Stimulated activated effector memory CD8-positive, alpha-beta T cell treated with anti-CD3 and anti-CD28 coated beads, Interleukin-12 subunit alpha, Interleukin-12 subunit beta, amount 100 ng/mL, for 72 hours (primary cell): ENCODE measurements at regions not wholly inside any gene's neighbourhood (a gene's known extent, or its start where the extent isn't known, plus 50 kb on each side); places are given as distances from the start of the nearest gene placed in this dataset.
"Not testable (repeated sequence)": the region's sequence is repeated elsewhere in the genome, so short reads cannot be mapped to it uniquely, and the experiment has no call there.

ENCODE experiments used
- ATAC-seq: fragments of 150-1000 bp; cut with Tn5 transposase; 2 replicates; pipeline ENCODE4 v1.10.0; 2021
- DNase-seq, 2 donors: peaks; one replicate each; pipeline ENCODE4 v3.0.0; 2021 to 2022; ENCODE audit warnings: low spot score in 2 of 2
- H3K27ac Mint-ChIP-seq: one replicate; pipeline ENCODE4 v1.8.0; 2022; ENCODE audit warnings: mild to moderate bottlenecking, mixed read lengths
- H3K36me3 Mint-ChIP-seq: one replicate; pipeline ENCODE4 v1.8.0; 2022; ENCODE audit warnings: mild to moderate bottlenecking, mixed read lengths
- H3K4me1 Mint-ChIP-seq: one replicate; pipeline ENCODE4 v1.8.0; 2022; ENCODE audit warnings: mixed read lengths
- H3K4me3 Mint-ChIP-seq: one replicate; pipeline ENCODE4 v1.8.0; 2022; ENCODE audit warnings: mild to moderate bottlenecking, mixed read lengths
- H3K9me3 Mint-ChIP-seq: one replicate; pipeline ENCODE4 v1.8.0; 2022; ENCODE audit warnings: mixed read lengths

DNA sequence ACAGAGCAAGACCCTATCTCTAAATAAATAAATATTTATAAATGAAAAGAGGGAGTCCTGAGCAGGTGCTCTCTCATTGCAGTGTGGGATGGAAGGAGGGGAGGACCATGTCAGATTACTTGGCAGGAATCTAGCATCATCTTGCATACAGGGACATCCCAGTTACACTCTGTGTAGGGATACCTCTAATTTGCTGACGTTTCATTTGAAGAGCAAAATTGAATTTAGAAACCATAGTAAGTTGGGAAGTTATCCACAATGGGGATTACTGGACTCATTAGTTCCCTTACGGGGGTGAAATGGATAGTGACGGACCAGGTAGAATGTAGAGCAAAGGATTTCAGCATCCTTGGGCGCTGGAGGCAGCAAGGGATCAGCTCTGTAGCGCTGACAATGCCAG, 52.1 kb downstream of the ARHGEF18 start:
- Mint-ChIP-seq H3K9me3 (no peaks in the 10 kb centered on the region), H3K27ac (no peak overlapping the region), H3K4me3 (no peak overlapping the region), H3K36me3 (peaks cover 54% of the 10 kb centered on the region), H3K4me1 (peaks cover 30% of the 10 kb centered on the region)
- no peak for DNase-seq
- no peak for ATAC-seq

DNA sequence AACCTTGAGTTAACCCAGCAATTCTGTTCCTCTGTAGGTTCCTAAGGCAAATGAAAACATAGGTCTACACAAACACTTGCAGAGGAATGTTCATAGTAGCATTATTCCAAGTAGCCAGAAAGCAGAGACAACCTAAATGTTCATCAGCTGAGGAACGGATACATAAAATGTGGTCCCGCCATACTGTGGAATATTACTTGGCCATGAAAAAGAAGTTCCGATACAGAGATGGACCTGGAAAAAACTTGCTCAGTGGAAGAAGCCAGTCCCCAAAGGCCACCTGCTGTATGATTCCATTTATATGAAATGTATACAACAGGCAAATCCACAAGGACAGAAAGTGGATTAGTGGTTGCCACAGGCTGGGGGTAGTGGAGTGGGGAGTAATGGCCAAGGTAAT, 53.0 kb downstream of the ARHGEF18 start:
- Mint-ChIP-seq H3K27ac (no peak overlapping the region), H3K36me3 (peaks cover 55% of the 10 kb centered on the region), H3K4me3 (no peak overlapping the region), H3K9me3 (no peaks in the 10 kb centered on the region), H3K4me1 (peaks cover 23% of the 10 kb centered on the region)
- ATAC-seq (no peak), DNase-seq (no peak)

- Mint-ChIP-seq H3K36me3 (peaks cover 50% of the 10 kb centered on the region), H3K4me1 (peaks cover 18% of the 10 kb centered on the region), H3K27ac (peak overlapping the region; percentile 69)
- not testable (repeated sequence) for ATAC-seq, H3K4me3 Mint-ChIP-seq, H3K9me3 Mint-ChIP-seq, DNase-seq
Measured at GRCh38 chr19:7405482-7405881, 56.7 kb downstream of the ARHGEF18 start.

- ATAC-seq (no peak), DNase-seq (no peak)
- peaks cover 28% of the 10 kb centered on the region for H3K4me1 Mint-ChIP-seq
- H3K36me3 Mint-ChIP-seq: peaks cover 63% of the 10 kb centered on the region
- H3K27ac Mint-ChIP-seq: peak overlapping the region; percentile 68
- no peaks in the 10 kb centered on the region for H3K9me3 Mint-ChIP-seq
- no peak overlapping the region for H3K4me3 Mint-ChIP-seq
Measured at GRCh38 chr19:7408251-7408650, 59.5 kb downstream of the ARHGEF18 start.

DNA sequence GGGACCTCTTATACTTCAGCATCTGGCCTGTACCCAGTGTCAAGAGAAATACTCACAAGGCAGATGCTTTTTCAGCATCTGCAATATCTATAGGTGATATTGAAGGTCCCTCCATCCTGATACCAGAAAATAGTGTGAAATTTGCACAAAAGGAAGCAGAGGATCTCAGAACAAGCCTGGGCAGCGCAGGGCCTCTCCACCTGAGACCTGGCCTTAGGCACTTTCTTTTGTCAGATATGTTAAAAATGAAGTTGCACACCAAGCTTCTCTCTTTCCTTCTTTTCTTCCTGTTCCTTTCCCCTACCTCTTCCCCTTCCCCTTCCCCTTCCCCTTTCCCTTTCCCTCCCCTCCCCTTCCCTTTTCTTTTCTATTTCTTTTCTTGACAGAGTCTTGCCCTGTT, 62.2 kb downstream of the ARHGEF18 start:
- no peaks in the 10 kb centered on the region for H3K9me3 Mint-ChIP-seq
- no peak overlapping the region for H3K4me3 Mint-ChIP-seq
- peaks cover 70% of the 10 kb centered on the region for H3K36me3 Mint-ChIP-seq
- peak overlapping the region; percentile 85 for H3K27ac Mint-ChIP-seq
- ATAC-seq: no peak
- H3K4me1 Mint-ChIP-seq: peaks cover 31% of the 10 kb centered on the region
- no peak for DNase-seq

DNA sequence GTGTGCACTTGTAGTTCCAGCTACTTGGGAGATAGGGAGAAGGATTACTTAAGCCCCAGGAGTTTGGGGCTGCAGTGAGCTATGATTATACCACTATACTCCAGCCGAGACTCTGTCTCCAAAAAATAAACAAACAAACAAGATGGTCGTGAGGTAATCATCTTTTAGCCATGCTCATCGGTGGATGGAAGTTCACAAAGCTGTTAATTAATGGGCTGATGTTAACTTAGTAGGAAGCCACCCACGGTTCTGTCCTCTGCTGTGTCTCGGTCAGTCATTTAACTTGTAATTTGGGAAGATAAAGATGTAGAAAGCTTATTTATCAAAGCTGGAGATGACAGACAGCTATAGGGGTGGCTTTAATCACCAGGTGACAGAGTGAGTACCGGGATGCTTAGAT, 64.9 kb downstream of the ARHGEF18 start:
- Mint-ChIP-seq H3K27ac (no peak overlapping the region), H3K36me3 (peaks cover 65% of the 10 kb centered on the region), H3K4me3 (no peak overlapping the region), H3K9me3 (no peaks in the 10 kb centered on the region), H3K4me1 (peaks cover 36% of the 10 kb centered on the region)
- ATAC-seq (no peak), DNase-seq (no peak)

DNA sequence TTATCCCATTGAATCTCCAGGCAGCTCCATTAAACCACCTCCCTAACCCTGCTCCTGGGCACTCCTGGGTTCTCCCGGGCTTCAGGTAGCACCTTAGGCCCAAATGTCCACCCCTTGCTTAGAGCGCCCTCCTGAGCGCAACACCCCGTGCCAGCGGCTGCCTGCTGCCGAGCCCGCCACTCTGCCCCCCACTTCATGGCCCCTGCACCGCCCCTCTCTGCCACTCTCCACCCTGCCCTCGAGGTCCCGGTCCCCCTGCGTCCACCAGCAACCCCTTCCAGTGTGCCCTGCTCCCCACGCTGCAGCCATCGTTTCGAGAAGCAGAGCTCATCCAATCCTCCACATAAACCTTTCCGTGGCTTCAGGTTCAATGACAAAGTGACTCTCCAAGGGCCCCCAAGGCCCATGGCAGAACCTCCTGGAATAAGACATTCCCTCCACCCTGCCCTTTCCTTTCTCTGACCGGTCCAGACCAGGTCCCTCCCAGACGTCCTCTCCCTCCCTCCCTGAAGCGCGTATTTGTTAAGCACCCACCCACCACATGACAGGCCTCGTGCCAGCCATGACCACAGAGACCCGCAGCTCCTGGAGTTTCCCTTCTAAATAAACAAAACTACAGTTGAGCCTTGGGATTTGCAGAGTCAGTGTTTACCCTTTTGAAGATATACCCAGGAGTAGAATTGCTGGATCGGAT, 66.6 kb downstream of the ARHGEF18 start:
- Mint-ChIP-seq H3K36me3 (peaks cover 49% of the 10 kb centered on the region), H3K9me3 (no peaks in the 10 kb centered on the region), H3K4me3 (no peak overlapping the region), H3K4me1 (peaks cover 44% of the 10 kb centered on the region), H3K27ac (peak overlapping the region; percentile 89)
- no peak for DNase-seq
- ATAC-seq: no peak

GRCh38 chr19:7415857-7416371, 67.2 kb downstream of the ARHGEF18 start:
- H3K27ac Mint-ChIP-seq: peak overlapping the region; percentile 89
- ATAC-seq (no peak), DNase-seq (no peak)
- no peaks in the 10 kb centered on the region for H3K9me3 Mint-ChIP-seq
- H3K4me3 Mint-ChIP-seq: no peak overlapping the region
- peaks cover 49% of the 10 kb centered on the region for H3K4me1 Mint-ChIP-seq
- H3K36me3 Mint-ChIP-seq: peaks cover 47% of the 10 kb centered on the region

- no peaks in the 10 kb centered on the region for H3K9me3 Mint-ChIP-seq
- peaks cover 51% of the 10 kb centered on the region for H3K4me1 Mint-ChIP-seq
- H3K27ac Mint-ChIP-seq: peak overlapping the region; percentile 74
- peaks cover 38% of the 10 kb centered on the region for H3K36me3 Mint-ChIP-seq
- no peak for DNase-seq
- no peak overlapping the region for H3K4me3 Mint-ChIP-seq
- no peak for ATAC-seq
Measured at GRCh38 chr19:7417671-7418324, 69.1 kb downstream of the ARHGEF18 start.

GRCh38 chr19:7418596-7418995, 69.9 kb downstream of the ARHGEF18 start:
- no peaks in the 10 kb centered on the region for H3K9me3 Mint-ChIP-seq
- no peak overlapping the region for H3K4me3 Mint-ChIP-seq
- ATAC-seq: no peak
- H3K4me1 Mint-ChIP-seq: peaks cover 48% of the 10 kb centered on the region
- no peak for DNase-seq
- H3K36me3 Mint-ChIP-seq: peaks cover 38% of the 10 kb centered on the region
- H3K27ac Mint-ChIP-seq: peak overlapping the region; percentile 74

DNA sequence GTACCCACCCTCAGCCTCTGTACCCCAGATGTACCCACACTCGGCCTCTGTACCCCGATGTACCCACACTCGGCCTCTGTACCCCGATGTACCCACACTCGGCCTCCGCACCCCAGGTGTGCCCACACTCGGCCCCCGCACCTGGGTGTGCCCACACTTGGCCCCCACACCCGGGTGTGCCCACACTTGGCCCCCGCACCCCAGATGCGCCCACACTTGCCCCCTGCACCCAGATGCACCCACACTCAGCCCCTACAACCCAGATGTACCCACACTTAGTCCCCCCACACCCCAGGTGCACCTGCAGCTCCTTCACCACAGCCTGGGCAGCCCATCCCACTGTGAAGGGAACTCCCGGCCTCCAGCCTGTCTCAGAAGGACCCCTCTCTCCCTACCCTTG, 69.7 kb downstream of the PEX11G start:
- DNase-seq (no peak), ATAC-seq (no peak)
- H3K9me3 Mint-ChIP-seq: no peaks in the 10 kb centered on the region
- H3K4me3 Mint-ChIP-seq: no peak overlapping the region
- H3K4me1 Mint-ChIP-seq: peaks cover 48% of the 10 kb centered on the region
- H3K27ac Mint-ChIP-seq: peak overlapping the region; percentile 74
- peaks cover 42% of the 10 kb centered on the region for H3K36me3 Mint-ChIP-seq

DNA sequence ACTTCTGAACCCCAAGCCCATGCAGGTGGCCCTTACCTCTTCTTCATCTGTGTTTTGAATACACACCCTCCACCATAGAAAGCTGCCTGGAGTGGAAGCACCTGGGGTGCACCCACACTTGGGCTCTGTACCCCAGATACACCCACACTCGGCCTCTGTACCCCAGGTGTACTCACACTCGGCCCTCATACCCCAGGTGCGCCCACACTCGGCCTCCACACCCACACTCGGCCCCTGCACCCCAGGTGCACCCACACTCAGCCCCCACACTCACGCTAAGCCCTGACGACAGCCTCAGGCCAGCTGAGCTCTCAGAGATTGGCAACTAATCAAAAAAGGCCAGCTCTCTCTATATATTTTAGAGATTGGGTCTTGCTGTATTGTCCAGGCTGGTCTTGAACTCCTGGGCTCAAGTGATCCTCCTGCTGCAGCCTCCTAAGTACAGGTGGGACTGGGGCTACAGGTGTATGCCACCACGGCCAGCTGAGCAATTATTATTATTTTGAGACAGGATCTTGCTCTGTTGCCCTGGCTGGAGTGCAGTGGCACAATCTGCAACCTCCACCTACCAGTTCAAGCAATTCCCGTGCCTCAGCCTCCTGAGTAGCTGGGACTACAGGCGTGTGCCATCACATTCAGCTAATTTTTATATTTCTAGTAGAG, 68.9 kb downstream of the PEX11G start:
- Mint-ChIP-seq H3K27ac (peak overlapping the region; percentile 74), H3K9me3 (no peaks in the 10 kb centered on the region), H3K4me1 (peaks cover 48% of the 10 kb centered on the region), H3K36me3 (peaks cover 50% of the 10 kb centered on the region), H3K4me3 (no peak overlapping the region)
- DNase-seq (no peak), ATAC-seq (no peak)

- no peak for DNase-seq
- no peak for ATAC-seq
- H3K4me3 Mint-ChIP-seq: no peak overlapping the region
- peaks cover 45% of the 10 kb centered on the region for H3K36me3 Mint-ChIP-seq
- H3K27ac Mint-ChIP-seq: peak overlapping the region; percentile 82
- peaks cover 49% of the 10 kb centered on the region for H3K4me1 Mint-ChIP-seq
- no peaks in the 10 kb centered on the region for H3K9me3 Mint-ChIP-seq
Measured at GRCh38 chr19:7421941-7422744, 66.7 kb downstream of the PEX11G start.
